ENCODE measurements at regions not wholly inside any gene's neighbourhood (a gene's known extent, or its start where the extent isn't known, plus 50 kb on each side); places are given as distances from the start of the nearest gene placed in this dataset.

GRCh38 chr11:19320827-19321226 is 80.1 kb upstream of the E2F8 start:
- Histone ChIP-seq H3K27me3 (ENCODE audit: control insufficient read depth in 1 of 2, insufficient read depth in 2 of 2, low read length in 2 of 2) (peaks cover 2 to 4% of the 10 kb centered on the region in 2 donors), H3K4me1 (ENCODE audit: control insufficient read depth, insufficient read depth, low read length) (peaks cover 11% of the 10 kb centered on the region), H3K9me3 (ENCODE audit: control insufficient read depth in 2 of 2, low read length in 2 of 2) (no peaks in the 10 kb centered on the region), H3K9ac (ENCODE audit: low read length in 2 of 2) (no peak overlapping the region), H3K4me3 (ENCODE audit: low read length in 2 of 2) (no peak overlapping the region), H3K27ac (ENCODE audit: low read length) (no peak overlapping the region), H3K36me3 (ENCODE audit: control insufficient read depth in 2 of 2, insufficient read depth in 2 of 2, low read length in 2 of 2) (no peaks in the 10 kb centered on the region)

- Histone ChIP-seq H3K36me3 (ENCODE audit: control insufficient read depth in 2 of 2, insufficient read depth in 2 of 2, low read length in 2 of 2) (no peaks in the 10 kb centered on the region), H3K9me3 (ENCODE audit: control insufficient read depth in 2 of 2, low read length in 2 of 2) (no peaks in the 10 kb centered on the region), H3K27me3 (ENCODE audit: control insufficient read depth in 1 of 2, insufficient read depth in 2 of 2, low read length in 2 of 2) (peaks cover 0 to 2% of the 10 kb centered on the region in 2 donors), H3K4me1 (ENCODE audit: control insufficient read depth, insufficient read depth, low read length) (peaks cover 15% of the 10 kb centered on the region), H3K27ac (ENCODE audit: low read length) (no peak overlapping the region), H3K9ac (ENCODE audit: low read length in 2 of 2) (no peak overlapping the region), H3K4me3 (ENCODE audit: low read length in 2 of 2) (no peak overlapping the region)
Measured at GRCh38 chr11:19316434-19316833, 75.7 kb upstream of the E2F8 start.

- no peak overlapping the region for H3K9ac ChIP-seq (ENCODE audit: low read length in 2 of 2)
- peaks cover 15% of the 10 kb centered on the region for H3K4me1 ChIP-seq (ENCODE audit: control insufficient read depth, insufficient read depth, low read length)
- H3K36me3 ChIP-seq (ENCODE audit: control insufficient read depth in 2 of 2, insufficient read depth in 2 of 2, low read length in 2 of 2): no peaks in the 10 kb centered on the region
- no peak overlapping the region for H3K4me3 ChIP-seq (ENCODE audit: low read length in 2 of 2)
- H3K27ac ChIP-seq (ENCODE audit: low read length): no peak overlapping the region
- peaks cover 2 to 3% of the 10 kb centered on the region in 2 donors for H3K27me3 ChIP-seq (ENCODE audit: control insufficient read depth in 1 of 2, insufficient read depth in 2 of 2, low read length in 2 of 2)
- H3K9me3 ChIP-seq (ENCODE audit: control insufficient read depth in 2 of 2, low read length in 2 of 2): no peaks in the 10 kb centered on the region
Measured at GRCh38 chr11:19315511-19315910, 74.8 kb upstream of the E2F8 start.

GRCh38 chr11:19313140-19313539 is 72.4 kb upstream of the E2F8 start:
- no peak overlapping the region for H3K27ac ChIP-seq (ENCODE audit: low read length)
- H3K4me3 ChIP-seq (ENCODE audit: low read length in 2 of 2): no peak overlapping the region
- H3K9ac ChIP-seq (ENCODE audit: low read length in 2 of 2): no peak overlapping the region
- H3K36me3 ChIP-seq (ENCODE audit: control insufficient read depth in 2 of 2, insufficient read depth in 2 of 2, low read length in 2 of 2): no peaks in the 10 kb centered on the region
- H3K9me3 ChIP-seq (ENCODE audit: control insufficient read depth in 2 of 2, low read length in 2 of 2): no peaks in the 10 kb centered on the region
- peaks cover 2 to 6% of the 10 kb centered on the region in 2 donors for H3K27me3 ChIP-seq (ENCODE audit: control insufficient read depth in 1 of 2, insufficient read depth in 2 of 2, low read length in 2 of 2)
- peaks cover 15% of the 10 kb centered on the region for H3K4me1 ChIP-seq (ENCODE audit: control insufficient read depth, insufficient read depth, low read length)

- Histone ChIP-seq H3K4me3 (ENCODE audit: low read length in 2 of 2) (no peak overlapping the region), H3K36me3 (ENCODE audit: control insufficient read depth in 2 of 2, insufficient read depth in 2 of 2, low read length in 2 of 2) (no peaks in the 10 kb centered on the region), H3K27ac (ENCODE audit: low read length) (no peak overlapping the region), H3K27me3 (ENCODE audit: control insufficient read depth in 1 of 2, insufficient read depth in 2 of 2, low read length in 2 of 2) (peaks cover 4 to 6% of the 10 kb centered on the region in 2 donors), H3K4me1 (ENCODE audit: control insufficient read depth, insufficient read depth, low read length) (peaks cover 5% of the 10 kb centered on the region), H3K9ac (ENCODE audit: low read length in 2 of 2) (no peak overlapping the region), H3K9me3 (ENCODE audit: control insufficient read depth in 2 of 2, low read length in 2 of 2) (no peaks in the 10 kb centered on the region)
Measured at GRCh38 chr11:19311308-19312030, 70.7 kb upstream of the E2F8 start.

GRCh38 chr11:19307498-19307897 is 66.8 kb upstream of the E2F8 start:
- H3K36me3 ChIP-seq (ENCODE audit: control insufficient read depth in 2 of 2, insufficient read depth in 2 of 2, low read length in 2 of 2): no peaks in the 10 kb centered on the region
- H3K9me3 ChIP-seq (ENCODE audit: control insufficient read depth in 2 of 2, low read length in 2 of 2): no peaks in the 10 kb centered on the region
- no peak overlapping the region for H3K27ac ChIP-seq (ENCODE audit: low read length)
- H3K4me3 ChIP-seq (ENCODE audit: low read length in 2 of 2): no peak overlapping the region
- H3K4me1 ChIP-seq (ENCODE audit: control insufficient read depth, insufficient read depth, low read length): peaks cover 3% of the 10 kb centered on the region
- H3K27me3 ChIP-seq (ENCODE audit: control insufficient read depth in 1 of 2, insufficient read depth in 2 of 2, low read length in 2 of 2): peaks cover 4 to 6% of the 10 kb centered on the region in 2 donors
- no peak overlapping the region for H3K9ac ChIP-seq (ENCODE audit: low read length in 2 of 2)

- Histone ChIP-seq H3K27me3 (ENCODE audit: control insufficient read depth in 1 of 2, insufficient read depth in 2 of 2, low read length in 2 of 2) (peaks cover 4 to 6% of the 10 kb centered on the region in 2 donors), H3K4me1 (ENCODE audit: control insufficient read depth, insufficient read depth, low read length) (no peaks in the 10 kb centered on the region), H3K9me3 (ENCODE audit: control insufficient read depth in 2 of 2, low read length in 2 of 2) (no peaks in the 10 kb centered on the region), H3K4me3 (ENCODE audit: low read length in 2 of 2) (no peak overlapping the region), H3K36me3 (ENCODE audit: control insufficient read depth in 2 of 2, insufficient read depth in 2 of 2, low read length in 2 of 2) (no peaks in the 10 kb centered on the region), H3K9ac (ENCODE audit: low read length in 2 of 2) (no peak overlapping the region), H3K27ac (ENCODE audit: low read length) (no peak overlapping the region)
Measured at GRCh38 chr11:19306179-19306944, 65.6 kb upstream of the E2F8 start.

GRCh38 chr11:19301361-19301760 is 60.6 kb upstream of the E2F8 start:
- H3K27ac ChIP-seq (ENCODE audit: low read length): no peak overlapping the region
- no peak overlapping the region for H3K9ac ChIP-seq (ENCODE audit: low read length in 2 of 2)
- H3K9me3 ChIP-seq (ENCODE audit: control insufficient read depth in 2 of 2, low read length in 2 of 2): no peaks in the 10 kb centered on the region
- no peak overlapping the region for H3K4me3 ChIP-seq (ENCODE audit: low read length in 2 of 2)
- H3K36me3 ChIP-seq (ENCODE audit: control insufficient read depth in 2 of 2, insufficient read depth in 2 of 2, low read length in 2 of 2): no peaks in the 10 kb centered on the region
- H3K27me3 ChIP-seq (ENCODE audit: control insufficient read depth in 1 of 2, insufficient read depth in 2 of 2, low read length in 2 of 2): no peaks in the 10 kb centered on the region
- H3K4me1 ChIP-seq (ENCODE audit: control insufficient read depth, insufficient read depth, low read length): no peaks in the 10 kb centered on the region

GRCh38 chr11:19294444-19294843 is 53.7 kb upstream of the E2F8 start:
- H3K4me1 ChIP-seq (ENCODE audit: control insufficient read depth, insufficient read depth, low read length): no peaks in the 10 kb centered on the region
- H3K4me3 ChIP-seq (ENCODE audit: low read length in 2 of 2): no peak overlapping the region
- H3K36me3 ChIP-seq (ENCODE audit: control insufficient read depth in 2 of 2, insufficient read depth in 2 of 2, low read length in 2 of 2): no peaks in the 10 kb centered on the region
- no peak overlapping the region for H3K27ac ChIP-seq (ENCODE audit: low read length)
- no peaks in the 10 kb centered on the region for H3K9me3 ChIP-seq (ENCODE audit: control insufficient read depth in 2 of 2, low read length in 2 of 2)
- no peak overlapping the region for H3K9ac ChIP-seq (ENCODE audit: low read length in 2 of 2)
- no peaks in the 10 kb centered on the region for H3K27me3 ChIP-seq (ENCODE audit: control insufficient read depth in 1 of 2, insufficient read depth in 2 of 2, low read length in 2 of 2)

- Histone ChIP-seq H3K4me1 (ENCODE audit: control insufficient read depth, insufficient read depth, low read length) (no peaks in the 10 kb centered on the region), H3K27ac (ENCODE audit: low read length) (no peak overlapping the region), H3K9me3 (ENCODE audit: control insufficient read depth in 2 of 2, low read length in 2 of 2) (no peaks in the 10 kb centered on the region), H3K36me3 (ENCODE audit: control insufficient read depth in 2 of 2, insufficient read depth in 2 of 2, low read length in 2 of 2) (no peaks in the 10 kb centered on the region), H3K27me3 (ENCODE audit: control insufficient read depth in 1 of 2, insufficient read depth in 2 of 2, low read length in 2 of 2) (no peaks in the 10 kb centered on the region), H3K4me3 (ENCODE audit: low read length in 2 of 2) (no peak overlapping the region), H3K9ac (ENCODE audit: low read length in 2 of 2) (no peak overlapping the region)
Measured at GRCh38 chr11:19291064-19291463, 50.3 kb upstream of the E2F8 start.
